ENCODE measurements at regions not wholly inside any gene's neighbourhood (a gene's known extent, or its start where the extent isn't known, plus 50 kb on each side); places are given as distances from the start of the nearest gene placed in this dataset.

DNA sequence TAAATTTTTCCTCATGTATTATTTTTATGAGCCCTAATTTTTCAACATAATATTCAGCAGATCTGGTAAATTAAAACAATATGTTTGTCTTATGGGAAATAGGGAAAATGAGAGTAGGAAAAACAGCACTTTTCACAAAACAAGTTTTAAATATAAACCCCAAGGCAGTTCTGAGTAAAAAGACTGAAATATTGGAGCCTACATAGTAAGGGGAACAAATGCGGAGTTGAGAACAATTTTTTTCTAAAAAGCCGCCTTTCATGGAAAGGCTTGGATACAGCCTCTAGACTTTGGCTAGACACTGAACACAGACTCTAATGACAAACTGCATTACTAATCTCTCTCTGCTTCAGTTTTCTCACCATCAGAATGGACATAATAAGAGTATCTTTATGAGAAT lies 174.1 kb downstream of the NOL4 start:
- DNase-seq (ENCODE audit: low spot score) (no peak), ATAC-seq (no peak)
- H3K4me2 ChIP-seq: no peak overlapping the region
- no peaks in the 10 kb centered on the region for H3F3A ChIP-seq (replicated peaks; ENCODE audit: low read depth)
- Mint-ChIP-seq H3K27me3 (ENCODE audit: insufficient read depth, low read depth, poor library complexity) (peaks cover 1% of the 10 kb centered on the region), H3K4me3 (no peak overlapping the region), H3K36me3 (ENCODE audit: low read depth) (no peaks in the 10 kb centered on the region), H3K27ac (no peak overlapping the region), H3K9me3 (no peaks in the 10 kb centered on the region), H3K4me1 (peaks cover 13% of the 10 kb centered on the region)
- H4K20me1 ChIP-seq (replicated peaks; ENCODE audit: insufficient read depth): no peaks in the 10 kb centered on the region
- no peak overlapping the region for H3K4me3 ChIP-seq
- H3K36me3 ChIP-seq (ENCODE audit: insufficient read depth): no peaks in the 10 kb centered on the region; the same call in 1 of the 2 replicates
- H3K9me2 ChIP-seq (ENCODE audit: insufficient read depth): no peaks in the 10 kb centered on the region
- H3K27me3 ChIP-seq (ENCODE audit: insufficient read depth): no peaks in the 10 kb centered on the region
- no peaks in the 10 kb centered on the region for H3K79me2 ChIP-seq (replicated peaks; ENCODE audit: insufficient read depth)
- H3K4me1 ChIP-seq (ENCODE audit: insufficient read depth): peaks cover 14% of the 10 kb centered on the region; the same call in 1 of the 2 replicates
- no peak overlapping the region for H3K27ac ChIP-seq (ENCODE audit: low read depth)
- TF ChIP-seq ZNF331 (CRISPR knock-in tag; IDR thresholded peaks at IDR 0.05; ENCODE audit: low read depth) (no peak), NANOG (IDR thresholded peaks at IDR 0.05; ENCODE audit: borderline replicate concordance) (no peak), CREB1 (CRISPR knock-in tag; IDR thresholded peaks at IDR 0.05; ENCODE audit: low read depth) (no peak), ZNF114 (CRISPR knock-in tag; IDR thresholded peaks at IDR 0.05) (no peak), EZH2phosphoT487 (IDR thresholded peaks at IDR 0.05; ENCODE audit: unreplicated experiment) (no peak), JUNB (IDR thresholded peaks at IDR 0.05; ENCODE audit: unreplicated experiment) (no peak)
- TF ChIP-seq, protein P1, sequence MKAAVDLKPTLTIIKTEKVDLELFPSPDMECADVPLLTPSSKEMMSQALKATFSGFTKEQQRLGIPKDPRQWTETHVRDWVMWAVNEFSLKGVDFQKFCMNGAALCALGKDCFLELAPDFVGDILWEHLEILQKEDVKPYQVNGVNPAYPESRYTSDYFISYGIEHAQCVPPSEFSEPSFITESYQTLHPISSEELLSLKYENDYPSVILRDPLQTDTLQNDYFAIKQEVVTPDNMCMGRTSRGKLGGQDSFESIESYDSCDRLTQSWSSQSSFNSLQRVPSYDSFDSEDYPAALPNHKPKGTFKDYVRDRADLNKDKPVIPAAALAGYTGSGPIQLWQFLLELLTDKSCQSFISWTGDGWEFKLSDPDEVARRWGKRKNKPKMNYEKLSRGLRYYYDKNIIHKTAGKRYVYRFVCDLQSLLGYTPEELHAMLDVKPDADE (IDR thresholded peaks at IDR 0.05): no peak
- TF ChIP-seq, protein P2, sequence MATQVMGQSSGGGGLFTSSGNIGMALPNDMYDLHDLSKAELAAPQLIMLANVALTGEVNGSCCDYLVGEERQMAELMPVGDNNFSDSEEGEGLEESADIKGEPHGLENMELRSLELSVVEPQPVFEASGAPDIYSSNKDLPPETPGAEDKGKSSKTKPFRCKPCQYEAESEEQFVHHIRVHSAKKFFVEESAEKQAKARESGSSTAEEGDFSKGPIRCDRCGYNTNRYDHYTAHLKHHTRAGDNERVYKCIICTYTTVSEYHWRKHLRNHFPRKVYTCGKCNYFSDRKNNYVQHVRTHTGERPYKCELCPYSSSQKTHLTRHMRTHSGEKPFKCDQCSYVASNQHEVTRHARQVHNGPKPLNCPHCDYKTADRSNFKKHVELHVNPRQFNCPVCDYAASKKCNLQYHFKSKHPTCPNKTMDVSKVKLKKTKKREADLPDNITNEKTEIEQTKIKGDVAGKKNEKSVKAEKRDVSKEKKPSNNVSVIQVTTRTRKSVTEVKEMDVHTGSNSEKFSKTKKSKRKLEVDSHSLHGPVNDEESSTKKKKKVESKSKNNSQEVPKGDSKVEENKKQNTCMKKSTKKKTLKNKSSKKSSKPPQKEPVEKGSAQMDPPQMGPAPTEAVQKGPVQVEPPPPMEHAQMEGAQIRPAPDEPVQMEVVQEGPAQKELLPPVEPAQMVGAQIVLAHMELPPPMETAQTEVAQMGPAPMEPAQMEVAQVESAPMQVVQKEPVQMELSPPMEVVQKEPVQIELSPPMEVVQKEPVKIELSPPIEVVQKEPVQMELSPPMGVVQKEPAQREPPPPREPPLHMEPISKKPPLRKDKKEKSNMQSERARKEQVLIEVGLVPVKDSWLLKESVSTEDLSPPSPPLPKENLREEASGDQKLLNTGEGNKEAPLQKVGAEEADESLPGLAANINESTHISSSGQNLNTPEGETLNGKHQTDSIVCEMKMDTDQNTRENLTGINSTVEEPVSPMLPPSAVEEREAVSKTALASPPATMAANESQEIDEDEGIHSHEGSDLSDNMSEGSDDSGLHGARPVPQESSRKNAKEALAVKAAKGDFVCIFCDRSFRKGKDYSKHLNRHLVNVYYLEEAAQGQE (IDR thresholded peaks at IDR 0.05; ENCODE audit: unreplicated experiment): no peak
- TF ChIP-seq, protein P3, sequence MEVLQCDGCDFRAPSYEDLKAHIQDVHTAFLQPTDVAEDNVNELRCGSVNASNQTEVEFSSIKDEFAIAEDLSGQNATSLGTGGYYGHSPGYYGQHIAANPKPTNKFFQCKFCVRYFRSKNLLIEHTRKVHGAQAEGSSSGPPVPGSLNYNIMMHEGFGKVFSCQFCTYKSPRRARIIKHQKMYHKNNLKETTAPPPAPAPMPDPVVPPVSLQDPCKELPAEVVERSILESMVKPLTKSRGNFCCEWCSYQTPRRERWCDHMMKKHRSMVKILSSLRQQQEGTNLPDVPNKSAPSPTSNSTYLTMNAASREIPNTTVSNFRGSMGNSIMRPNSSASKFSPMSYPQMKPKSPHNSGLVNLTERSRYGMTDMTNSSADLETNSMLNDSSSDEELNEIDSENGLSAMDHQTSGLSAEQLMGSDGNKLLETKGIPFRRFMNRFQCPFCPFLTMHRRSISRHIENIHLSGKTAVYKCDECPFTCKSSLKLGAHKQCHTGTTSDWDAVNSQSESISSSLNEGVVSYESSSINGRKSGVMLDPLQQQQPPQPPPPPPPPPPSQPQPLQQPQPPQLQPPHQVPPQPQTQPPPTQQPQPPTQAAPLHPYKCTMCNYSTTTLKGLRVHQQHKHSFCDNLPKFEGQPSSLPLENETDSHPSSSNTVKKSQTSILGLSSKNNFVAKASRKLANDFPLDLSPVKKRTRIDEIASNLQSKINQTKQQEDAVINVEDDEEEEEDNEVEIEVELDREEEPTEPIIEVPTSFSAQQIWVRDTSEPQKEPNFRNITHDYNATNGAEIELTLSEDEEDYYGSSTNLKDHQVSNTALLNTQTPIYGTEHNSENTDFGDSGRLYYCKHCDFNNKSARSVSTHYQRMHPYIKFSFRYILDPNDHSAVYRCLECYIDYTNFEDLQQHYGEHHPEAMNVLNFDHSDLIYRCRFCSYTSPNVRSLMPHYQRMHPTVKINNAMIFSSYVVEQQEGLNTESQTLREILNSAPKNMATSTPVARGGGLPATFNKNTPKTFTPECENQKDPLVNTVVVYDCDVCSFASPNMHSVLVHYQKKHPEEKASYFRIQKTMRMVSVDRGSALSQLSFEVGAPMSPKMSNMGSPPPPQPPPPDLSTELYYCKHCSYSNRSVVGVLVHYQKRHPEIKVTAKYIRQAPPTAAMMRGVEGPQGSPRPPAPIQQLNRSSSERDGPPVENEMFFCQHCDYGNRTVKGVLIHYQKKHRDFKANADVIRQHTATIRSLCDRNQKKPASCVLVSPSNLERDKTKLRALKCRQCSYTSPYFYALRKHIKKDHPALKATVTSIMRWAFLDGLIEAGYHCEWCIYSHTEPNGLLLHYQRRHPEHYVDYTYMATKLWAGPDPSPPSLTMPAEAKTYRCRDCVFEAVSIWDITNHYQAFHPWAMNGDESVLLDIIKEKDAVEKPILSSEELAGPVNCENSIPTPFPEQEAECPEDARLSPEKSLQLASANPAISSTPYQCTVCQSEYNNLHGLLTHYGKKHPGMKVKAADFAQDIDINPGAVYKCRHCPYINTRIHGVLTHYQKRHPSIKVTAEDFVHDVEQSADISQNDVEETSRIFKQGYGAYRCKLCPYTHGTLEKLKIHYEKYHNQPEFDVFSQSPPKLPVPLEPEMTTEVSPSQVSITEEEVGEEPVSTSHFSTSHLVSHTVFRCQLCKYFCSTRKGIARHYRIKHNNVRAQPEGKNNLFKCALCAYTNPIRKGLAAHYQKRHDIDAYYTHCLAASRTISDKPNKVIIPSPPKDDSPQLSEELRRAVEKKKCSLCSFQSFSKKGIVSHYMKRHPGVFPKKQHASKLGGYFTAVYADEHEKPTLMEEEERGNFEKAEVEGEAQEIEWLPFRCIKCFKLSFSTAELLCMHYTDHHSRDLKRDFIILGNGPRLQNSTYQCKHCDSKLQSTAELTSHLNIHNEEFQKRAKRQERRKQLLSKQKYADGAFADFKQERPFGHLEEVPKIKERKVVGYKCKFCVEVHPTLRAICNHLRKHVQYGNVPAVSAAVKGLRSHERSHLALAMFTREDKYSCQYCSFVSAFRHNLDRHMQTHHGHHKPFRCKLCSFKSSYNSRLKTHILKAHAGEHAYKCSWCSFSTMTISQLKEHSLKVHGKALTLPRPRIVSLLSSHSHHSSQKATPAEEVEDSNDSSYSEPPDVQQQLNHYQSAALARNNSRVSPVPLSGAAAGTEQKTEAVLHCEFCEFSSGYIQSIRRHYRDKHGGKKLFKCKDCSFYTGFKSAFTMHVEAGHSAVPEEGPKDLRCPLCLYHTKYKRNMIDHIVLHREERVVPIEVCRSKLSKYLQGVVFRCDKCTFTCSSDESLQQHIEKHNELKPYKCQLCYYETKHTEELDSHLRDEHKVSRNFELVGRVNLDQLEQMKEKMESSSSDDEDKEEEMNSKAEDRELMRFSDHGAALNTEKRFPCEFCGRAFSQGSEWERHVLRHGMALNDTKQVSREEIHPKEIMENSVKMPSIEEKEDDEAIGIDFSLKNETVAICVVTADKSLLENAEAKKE (CRISPR knock-in tag; IDR thresholded peaks at IDR 0.05): no peak
- no peak overlapping the region for H2AFZ ChIP-seq

Measured in GM23338 (cell line).